ENCODE measurements at regions not wholly inside any gene's neighbourhood (a gene's known extent, or its start where the extent isn't known, plus 50 kb on each side); places are given as distances from the start of the nearest gene placed in this dataset.
A peak's percentile ranks its signal among the peaks of the same experiment; 100 is the strongest.
"Not testable (repeated sequence)": the region's sequence is repeated elsewhere in the genome, so short reads cannot be mapped to it uniquely, and the experiment has no call there.

DNA sequence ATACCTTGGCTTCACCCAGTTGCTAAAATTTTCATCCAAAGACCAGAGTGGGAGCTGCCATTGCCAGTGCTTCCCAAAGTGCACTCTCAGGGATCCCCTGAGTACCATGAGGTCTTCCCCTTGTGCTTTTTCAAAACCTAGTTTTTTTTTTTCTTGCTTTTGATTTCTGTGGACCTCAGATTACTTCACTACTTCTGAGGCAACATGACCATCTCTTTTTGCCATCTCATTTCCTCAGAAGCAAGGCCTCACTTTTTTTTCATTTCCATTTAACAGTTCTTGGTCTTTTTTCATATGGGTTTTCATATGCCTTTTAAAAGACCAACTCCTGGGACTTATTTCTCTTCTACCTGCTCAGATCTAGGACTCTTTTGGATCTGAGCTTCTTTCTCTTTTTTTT is 64.1 kb upstream of the MMS22L start:
- no peak for DNase-seq

DNA sequence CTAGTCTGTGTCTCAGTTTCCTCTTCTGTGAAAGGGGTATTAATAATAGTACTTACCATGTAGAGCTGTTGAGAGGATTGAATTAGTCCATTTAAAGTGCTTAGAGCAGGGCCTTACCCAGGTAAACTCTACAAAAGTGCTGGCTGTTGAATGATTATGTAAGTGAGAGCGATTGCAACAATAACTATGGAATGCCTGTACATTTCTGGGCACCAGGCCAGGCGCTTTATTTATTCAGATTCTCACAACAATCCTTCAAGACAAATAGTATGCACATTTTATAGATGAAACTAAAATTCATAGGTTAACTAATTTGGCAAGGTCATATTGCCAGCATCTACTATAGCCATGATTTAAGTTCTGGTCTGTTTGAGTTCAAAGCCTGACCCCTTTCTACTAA is 78.3 kb upstream of the MMS22L start:
- DNase-seq: no peak

DNA sequence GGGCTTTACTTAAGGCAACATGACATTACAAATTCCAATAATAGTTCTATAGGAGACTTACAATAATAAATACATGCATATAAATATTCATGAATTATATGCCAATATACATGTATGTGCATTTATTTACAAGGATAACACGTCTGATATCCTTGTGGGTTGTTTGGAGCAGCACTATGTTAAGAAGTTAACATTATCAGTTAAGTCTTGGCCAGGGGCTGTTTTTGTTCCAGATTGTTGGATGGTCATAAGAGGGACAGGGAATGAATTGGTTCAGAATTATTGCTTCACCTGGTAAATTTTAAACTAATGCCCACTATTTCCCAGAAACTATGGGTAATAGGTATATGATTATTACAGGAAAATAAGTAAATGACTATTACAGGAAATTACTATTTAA is 81.3 kb upstream of the MMS22L start:
- DNase-seq: no peak

DNA sequence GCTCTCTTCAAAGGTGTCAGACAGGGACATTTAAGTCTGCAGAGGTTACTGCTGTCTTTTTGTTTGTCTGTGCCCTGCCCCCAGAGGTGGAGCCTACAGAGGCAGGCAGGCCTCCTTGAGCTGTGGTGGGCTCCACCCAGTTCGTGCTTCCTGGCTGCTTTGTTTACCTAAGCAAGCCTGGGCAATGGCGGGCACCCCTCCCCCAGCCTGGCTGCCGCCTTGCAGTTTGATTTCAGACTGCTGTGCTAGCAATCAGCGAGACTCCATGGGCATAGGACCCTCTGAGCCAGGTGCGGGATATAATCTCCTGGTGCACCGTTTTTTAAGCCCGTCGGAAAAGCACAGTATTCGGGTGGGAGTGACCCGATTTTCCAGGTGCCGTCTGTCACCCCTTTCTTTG is 99.1 kb upstream of the MMS22L start:
- DNase-seq: not testable (repeated sequence)

DNA sequence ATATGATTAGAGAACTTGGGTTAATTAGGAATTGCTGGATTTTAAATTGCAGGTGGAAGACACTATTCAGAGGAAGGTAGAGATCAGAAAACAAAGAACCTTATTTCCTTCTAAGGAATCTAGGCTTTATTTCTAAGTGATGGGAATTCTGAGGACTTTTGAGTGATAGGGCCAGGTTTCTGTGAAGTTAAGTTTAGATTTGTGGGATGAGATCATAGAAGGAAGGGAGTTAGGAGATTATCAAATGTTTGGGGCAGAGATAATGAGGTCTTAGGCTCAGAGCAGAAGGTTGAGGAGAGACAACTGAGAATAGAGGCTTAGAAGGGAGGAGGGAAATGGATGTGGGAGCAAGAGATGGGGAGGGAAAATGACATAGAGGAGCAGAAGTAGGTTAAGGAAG is 109.7 kb upstream of the MMS22L start:
- no peak for DNase-seq

DNA sequence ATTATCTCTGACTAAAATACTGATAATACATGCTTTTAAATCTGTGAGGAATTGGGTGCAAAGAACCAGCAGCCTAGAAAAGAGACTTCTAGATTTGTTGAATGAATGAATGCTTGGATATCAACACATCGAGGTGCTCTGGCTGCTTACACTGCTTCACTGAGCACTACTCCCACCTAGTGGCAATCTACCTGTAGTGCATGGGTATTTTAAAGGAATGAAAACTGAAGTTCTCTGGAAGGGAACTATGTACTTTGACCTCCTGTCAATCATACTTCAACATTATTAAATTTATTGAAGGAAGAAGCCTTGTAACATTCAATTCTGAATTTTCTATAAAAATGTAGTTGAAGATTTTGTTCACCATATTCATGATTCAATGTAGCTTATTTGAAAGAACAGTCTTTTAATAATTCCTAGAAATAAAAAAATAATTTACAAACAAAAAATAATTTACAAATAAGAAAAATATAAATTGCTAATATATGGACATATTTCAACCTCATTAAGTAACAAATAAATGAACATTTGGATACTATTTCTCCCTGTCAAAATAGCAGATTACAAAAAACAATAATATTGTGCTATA is 111.2 kb upstream of the MMS22L start:
- peak; percentile 39 for DNase-seq

DNA sequence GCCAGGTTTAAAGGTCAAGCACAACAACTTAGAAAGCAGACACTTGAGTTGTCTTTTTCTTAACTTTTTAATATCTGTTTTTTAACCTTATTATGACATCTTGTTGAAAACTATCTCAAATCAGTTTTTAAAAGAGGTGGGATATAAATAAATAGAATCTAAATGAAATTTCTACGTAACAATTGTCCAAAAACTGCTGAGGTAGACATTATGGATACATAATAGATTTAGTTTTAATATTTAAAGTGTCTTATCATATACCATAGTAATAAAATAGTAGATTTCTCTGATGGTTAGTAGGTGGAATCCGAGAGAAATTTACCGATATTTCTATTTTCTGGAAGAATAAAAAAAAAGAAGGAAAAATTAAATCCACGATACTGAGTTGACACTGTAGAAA is 113.9 kb upstream of the MMS22L start:
- no peak for DNase-seq

DNA sequence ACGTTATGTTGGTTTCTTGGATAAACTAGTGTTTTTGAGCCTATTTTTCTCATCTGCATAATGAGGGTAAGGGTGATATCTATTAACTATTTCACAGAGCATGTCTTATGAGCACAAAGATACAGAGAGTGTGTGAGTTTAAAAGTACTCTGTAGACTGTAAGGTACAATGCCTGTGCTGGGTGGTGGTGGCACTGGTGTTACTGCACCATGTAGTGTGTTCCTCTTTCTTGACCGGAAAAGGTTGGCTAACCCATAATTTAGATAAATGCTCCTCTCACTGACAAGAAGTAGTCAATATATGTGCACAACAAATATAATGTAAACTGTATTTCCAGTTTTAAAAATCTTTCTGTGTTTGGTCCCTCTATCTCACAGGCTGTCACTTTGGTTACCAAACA is 116.2 kb upstream of the MMS22L start:
- DNase-seq: no peak

DNA sequence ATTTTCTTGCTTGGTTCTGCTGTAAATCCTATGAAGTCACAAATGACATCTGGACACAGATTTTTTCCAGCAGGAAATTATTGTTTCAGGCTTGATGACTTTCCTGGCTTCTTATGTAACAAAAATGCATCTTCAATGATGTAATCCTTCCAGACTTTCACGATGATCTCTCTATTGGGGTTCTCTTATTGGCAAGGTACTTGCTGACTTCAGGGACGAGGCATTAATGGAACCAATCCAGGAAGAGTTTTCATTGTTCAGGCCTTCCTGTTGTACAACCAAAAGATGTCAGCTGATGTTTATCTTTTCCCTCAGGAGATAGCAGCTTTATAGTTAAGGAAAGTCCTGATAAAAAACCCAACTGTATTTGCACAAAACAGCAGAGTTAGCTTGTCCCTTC is 118.5 kb upstream of the MMS22L start:
- DNase-seq: peak; percentile 93

DNA sequence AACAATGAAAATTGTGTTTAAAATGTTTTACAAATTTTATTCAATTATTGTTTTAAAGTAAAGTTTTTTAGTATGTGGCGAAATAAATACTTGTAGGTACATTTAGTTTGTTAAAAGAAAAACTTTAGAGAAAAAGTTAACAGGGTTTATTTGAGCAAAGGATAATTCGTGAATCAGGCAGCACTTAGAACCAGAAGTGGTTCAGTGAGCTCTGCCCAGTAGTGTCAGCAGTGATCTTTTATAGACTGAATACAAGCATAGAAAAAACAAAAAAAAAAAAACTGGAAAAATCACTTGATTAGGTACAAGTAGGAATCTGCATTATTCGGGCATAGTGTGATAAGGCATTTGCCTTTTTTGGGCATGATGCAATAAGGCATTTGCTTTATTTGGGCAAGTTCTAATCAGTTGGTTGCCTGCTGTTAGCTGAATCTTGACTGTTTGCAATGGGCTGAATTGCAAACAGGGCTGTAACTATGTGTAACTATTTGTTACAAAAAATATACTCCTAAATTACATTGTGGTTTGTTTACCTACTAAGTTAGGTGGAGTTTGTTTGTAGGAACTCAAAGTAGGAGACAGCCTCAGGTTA is 122.9 kb upstream of the MMS22L start:
- no peak for DNase-seq

DNA sequence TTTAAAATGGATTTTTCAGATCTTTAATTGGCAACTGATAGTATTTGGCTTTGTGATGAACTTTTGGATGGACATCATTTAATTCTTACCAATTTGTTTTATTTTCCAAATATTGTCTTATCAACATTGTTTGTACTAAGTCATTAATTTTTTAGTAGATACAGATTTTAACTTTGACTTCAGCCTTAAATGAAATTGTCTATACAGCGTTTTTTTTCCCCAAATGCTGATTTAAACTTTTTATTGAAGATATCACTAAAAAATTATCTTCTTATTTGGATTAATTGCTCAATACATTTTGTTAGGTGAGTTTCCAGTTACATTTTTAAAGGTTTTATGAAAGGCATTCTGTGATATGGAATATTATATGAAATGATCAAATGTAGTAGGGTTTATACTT is 123.6 kb upstream of the MMS22L start:
- no peak for DNase-seq

DNA sequence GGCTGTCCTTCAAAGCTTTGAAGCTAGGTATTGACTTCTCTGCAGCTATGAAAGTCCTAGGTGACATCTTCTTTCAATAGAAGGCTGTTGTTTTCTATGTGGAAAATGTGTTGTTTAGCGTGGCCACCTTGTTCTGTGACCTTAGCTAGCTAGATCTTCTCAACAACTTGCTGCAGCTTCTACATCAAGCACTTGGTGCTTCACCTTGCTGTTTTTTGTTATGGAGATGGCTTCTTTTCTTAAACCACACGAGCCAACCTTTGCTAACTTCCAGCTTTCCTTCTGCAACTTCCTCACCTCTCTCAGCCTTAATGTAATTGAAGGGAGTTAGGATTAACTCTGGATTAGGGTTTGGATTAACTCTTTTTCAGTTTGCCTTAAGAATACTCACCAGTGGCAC is 128.6 kb upstream of the MMS22L start:
- DNase-seq: no peak

DNA sequence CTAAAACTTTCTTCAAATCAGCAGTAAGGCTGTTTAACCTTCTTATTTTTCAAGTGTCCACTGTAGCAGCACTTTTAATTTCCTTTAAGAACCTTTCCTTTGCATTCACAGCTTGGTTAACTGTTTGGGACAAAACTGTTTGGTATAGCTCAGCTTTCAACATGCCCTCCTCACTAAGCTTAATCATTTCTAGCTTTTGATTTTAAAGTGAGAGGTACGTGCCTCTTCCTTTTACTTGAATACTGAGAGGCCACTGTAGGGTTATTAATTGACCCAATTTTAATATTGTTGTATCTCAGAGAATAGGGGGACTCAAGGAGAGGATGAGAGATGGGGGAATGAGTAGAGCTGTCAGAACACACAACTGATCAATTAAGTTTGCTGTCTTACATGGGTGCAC is 129.5 kb upstream of the MMS22L start:
- no peak for DNase-seq

DNA sequence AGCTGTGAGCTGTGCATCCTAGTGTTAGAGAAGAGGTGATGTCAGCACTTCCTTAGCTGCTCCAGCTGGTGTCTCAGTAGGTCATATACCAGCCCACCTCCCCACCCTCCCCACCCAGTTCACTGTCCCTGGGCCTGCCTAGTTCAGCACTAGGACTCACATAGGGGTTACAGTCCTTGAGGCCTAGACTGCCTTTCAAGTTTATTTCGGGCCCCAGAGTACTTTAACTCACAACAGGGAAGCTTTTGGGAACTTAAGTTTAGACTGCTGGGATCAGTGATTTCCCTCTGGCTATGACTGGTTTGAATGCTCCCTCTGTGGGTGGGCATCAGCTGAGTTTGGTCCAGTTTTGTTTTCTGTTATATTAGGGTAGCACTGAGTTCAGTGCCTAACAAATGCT is 139.2 kb upstream of the MMS22L start:
- DNase-seq: no peak

DNA sequence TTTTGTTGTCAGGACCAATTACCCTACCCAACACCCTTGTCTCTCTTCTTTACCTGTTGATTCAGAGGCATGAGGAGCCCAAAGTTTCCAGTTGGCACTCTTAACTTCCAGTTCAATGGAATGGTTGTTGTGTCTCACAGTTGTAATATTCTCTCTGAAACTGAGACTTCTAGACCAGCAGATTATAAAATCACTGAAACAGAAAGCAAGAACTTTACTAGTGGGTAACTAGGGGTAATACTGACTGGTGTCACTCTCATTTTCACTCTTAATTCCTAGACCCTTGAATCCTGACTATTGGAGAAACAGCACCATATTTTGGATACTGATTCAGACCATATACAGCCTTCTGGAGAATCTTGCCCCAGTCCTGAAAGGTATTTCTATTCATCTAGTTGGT is 140.2 kb upstream of the MMS22L start:
- no peak for DNase-seq

DNA sequence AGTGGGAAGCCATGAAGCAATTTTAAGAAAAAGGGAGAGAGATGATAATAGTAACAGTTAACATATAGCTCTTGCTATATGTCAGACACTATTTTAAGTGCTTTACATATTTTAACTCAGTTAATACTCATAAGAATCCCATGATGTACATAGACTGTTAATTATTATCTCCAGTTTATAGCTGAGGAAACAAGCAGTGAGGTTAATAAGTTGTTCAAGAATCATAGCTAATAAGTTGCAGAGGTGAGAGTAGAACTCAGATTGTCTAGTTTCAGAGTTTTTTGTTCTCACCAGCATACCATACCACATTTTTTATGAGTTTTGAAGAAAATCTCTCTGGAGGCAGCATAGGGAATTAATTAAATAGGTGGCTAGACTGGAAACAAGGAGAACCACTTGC is 144.6 kb upstream of the MMS22L start:
- DNase-seq: no peak

DNA sequence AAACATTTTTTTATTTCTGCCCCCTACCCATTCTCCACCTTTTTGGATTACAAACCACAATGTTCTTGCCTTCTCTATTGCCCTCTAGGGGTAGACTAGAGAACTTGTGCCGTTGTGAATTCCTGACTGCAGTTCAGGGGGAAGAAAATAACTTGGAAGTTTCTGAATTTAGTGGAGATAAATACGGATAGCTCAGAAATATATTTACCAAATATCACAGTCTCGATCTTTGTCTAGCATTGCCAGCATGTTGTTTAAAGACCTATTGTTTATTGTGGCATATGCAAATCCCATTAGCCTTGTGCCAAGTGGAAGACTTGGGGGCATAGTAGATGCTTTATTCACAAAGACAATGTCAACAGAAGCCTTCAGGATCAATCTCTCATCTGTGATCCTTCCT is 154.1 kb upstream of the MMS22L start:
- no peak for DNase-seq

DNA sequence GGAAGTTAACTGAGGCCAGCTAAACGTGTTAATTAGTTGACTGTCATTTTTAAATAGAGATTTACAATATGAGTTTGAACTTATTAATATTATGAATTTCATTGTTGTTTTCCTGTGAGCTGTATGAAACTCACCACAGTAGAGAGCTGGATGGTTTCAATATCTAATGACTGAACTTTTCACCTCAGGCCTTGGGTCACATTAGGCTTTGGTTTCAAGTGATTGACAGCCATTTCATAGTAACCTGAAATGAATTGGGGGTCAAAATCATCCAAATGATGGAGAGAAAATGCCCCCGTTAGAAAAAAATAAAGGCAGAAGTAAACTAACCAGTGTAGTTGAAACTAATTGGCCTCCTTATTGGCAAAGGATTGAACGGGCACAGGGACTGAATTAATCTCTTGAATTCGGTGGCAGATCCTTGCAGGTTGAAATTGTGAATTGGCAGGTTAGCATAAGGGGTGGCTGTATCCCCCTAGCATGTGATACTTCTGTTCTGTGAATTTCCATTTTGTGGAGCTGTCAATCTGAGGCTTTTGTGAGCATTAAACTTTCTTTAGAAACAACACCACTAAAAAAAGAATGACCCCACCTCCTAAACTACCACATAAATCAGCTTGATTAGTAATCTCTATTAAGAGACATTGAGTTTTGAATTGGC is 155.1 kb upstream of the MMS22L start:
- peak; percentile 4 for DNase-seq

DNA sequence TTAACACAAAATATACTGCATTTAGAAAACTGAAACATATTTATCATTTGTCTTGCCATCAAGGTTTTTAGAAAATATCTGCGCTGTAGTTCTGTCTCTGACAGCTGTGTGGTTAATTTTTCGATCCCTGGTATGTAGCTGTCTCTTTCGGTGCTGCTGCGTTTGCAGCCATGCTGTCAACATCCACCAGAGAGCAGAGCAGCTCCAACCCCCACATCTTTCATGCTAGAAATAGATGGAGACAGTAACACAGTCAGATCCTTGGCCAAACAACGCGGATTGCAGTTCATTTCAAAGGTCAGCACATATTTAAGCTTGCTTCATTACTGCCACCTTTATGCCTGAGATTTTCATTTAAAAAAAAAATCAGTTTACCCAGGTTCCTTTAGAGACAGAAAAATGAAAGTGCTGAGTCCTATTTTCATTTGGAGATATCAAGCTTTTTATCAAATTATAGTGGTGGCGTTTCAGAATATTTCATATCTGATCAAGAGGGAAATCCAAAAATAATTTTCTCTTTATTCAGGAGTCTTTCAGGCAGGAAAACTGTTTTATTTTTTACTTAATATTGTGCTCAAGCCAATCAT is 157.7 kb upstream of the MMS22L start:
- peak; percentile 77 for DNase-seq

DNA sequence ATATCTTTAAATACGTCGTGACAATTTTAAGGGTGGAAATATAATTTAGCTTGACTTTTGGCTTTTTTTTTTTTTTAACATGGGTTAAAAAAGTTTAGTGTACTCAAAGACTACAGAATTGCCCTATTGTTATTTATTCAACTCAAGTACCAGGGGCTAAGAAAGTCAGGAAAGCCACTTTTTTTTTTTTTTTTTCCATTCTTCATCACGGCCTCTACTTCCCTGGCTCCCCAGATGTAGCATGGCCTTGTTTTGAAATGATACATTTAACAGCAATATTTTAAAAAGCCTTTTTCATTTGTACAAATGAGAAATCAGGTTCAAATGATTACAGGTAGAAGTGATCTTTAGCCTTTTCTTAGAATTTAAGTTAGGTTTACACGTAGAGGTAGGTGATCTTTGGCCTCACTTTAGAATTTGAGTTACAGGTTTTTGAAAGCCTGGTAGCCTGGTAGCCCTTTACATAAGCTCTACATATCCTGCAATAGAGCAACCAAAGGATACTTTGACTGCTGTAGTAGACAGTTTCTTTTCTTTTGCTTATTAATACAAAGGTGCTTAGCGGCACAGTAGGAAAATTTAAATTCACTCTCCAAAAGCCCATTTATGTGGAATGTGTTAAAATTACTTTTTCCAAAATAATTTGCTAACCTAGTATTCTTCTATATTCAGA is 160.5 kb upstream of the MMS22L start:
- no peak for DNase-seq

DNA sequence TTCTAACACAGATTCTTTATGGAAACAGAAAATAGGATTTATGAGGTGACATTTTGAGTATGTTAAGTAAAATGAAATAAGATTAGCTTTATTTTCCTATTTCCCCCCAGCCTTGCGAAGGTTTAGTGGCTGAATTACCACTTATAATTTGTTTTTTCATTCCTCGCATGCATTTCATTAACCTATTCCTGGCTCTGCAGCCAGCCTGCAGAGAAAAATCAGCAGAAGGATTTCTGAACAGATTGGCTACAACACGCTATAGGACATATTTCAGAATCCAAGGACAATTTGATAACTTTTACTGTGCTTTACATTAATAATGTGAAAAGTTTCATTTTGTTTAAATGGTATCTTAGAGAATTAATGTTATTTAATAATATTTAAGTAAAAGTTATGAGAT is 162.4 kb upstream of the MMS22L start:
- DNase-seq: no peak

DNA sequence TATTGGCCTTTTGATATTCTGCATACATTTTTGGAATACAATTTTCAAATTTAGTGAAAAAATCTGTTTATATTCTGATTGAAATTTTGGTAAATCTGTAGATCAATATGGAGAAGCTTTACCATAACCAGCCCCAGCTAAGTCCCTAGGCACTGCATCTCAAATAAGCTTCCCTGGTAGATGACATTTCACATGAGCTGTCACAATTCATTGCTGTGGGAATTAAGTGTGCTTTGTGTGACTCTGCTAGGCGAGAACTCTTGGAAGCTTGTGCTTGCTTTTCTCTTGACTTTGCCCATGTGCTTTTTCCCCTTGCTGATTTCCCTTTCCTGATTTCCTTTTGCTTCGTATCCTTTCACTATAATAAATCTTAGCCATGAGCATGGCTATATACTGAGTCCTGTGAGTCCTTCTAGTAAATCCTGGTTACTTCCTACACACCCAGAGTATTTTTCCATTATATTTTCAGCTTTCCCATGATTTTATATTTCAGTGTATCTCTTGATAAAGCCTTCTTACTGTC is 166.5 kb upstream of the MMS22L start:
- no peak for DNase-seq

DNA sequence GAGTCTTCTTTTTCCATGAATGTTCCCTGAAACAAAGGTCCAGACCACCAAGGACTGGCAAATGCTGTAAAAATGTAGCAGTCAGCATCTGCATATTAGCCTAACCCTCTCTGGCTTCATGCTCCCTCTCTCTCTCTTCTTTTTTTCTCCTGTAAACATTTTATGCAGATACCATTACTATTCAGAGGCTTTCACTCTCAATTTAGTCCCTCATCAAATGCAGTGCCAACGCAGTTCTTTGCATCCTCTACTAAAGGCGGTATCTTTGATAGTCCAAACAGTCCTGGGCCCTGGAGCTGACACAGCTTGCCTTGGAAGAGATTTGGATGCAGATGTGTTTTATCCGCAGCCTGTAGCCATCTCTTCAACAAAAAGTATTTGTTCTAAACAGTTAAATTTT is 167.1 kb upstream of the MMS22L start:
- no peak for DNase-seq

DNA sequence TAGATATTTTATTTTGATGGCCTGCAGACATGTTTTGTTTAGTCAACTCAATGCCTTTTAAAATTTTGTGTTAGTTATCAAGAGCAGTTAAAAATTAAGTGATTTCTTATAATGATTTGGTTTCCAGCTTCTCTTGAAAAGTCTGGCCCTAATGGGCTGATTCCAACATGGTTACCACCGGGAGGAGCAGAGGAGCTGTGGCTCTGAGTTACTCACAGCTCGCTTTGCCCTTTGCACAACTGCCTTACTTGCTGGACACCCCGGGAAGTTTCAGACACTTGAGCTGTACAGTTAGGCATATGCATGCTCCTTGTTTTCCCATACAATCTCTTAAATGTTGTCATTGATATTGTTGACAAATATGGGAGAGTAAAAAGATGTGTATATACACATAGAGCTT is 173.1 kb upstream of the MMS22L start:
- no peak for DNase-seq
